HepG2 (cell line): ENCODE measurements at regions not wholly inside any gene's neighbourhood (a gene's known extent, or its start where the extent isn't known, plus 50 kb on each side); places are given as distances from the start of the nearest gene placed in this dataset.

Source experiments
- ATAC-seq: fragments of 200-7000 bp; cut with Tn5 transposase; 3 replicates; pipeline ENCODE4 v1.9.1; 2020; ENCODE audit warnings: mild to moderate bottlenecking, moderate library complexity
- BruUV-seq: library from RNA; stranded (reverse); fragments of 400-500 nt; replicated peaks from 2 replicates; lab custom pipeline; 2021; lab: Mats Ljungman, UMichigan
- CTCF ChIA-PET: fragments of 300-600 bp; formaldehyde crosslinking; extraction: SDS; loops from one replicate; lab custom pipeline; 2021; ENCODE audit warnings: low total read pairs, inconsistent platforms, low intra/inter-chr PET ratio; lab: Yijun Ruan, JAX
- POLR2A ChIA-PET: fragments of 350-600 bp; sonication (Branson Sonifier 250); formaldehyde crosslinking; loops from one replicate; lab custom pipeline; 2020; ENCODE audit warnings: antibody characterized with exemption, inconsistent platforms; lab: Yijun Ruan, JAX
- DNase-seq: peaks from one replicate; pipeline ENCODE4 v3.0.0-alpha.2; 2015; ENCODE audit warnings: low spot score
- FAIRE-seq: peaks from 3 replicates; lab custom pipeline; 2011; peaks lifted over from hg19 to GRCh38; lab: Jason Lieb, UNC
- H2AFZ ChIP-seq: one replicate; pipeline ENCODE4 v1.6.1; 2011; ENCODE audit warnings: low read length, inconsistent platforms
- H3K27ac ChIP-seq: fragments of 300-600 bp; 3 replicates; pipeline ENCODE4 v1.8.0; 2011; ENCODE audit warnings: mixed run types, mild to moderate bottlenecking, mixed read lengths, low read length, inconsistent platforms; ENCODE audit not compliant: insufficient read depth; ENCODE audit errors: extremely low read length
- H3K27me3 ChIP-seq, 2 experiments: fragments of 200-600 bp in 1 of 2; 2 replicates in 1 of 2; 3 replicates in 1 of 2; pipeline versions ENCODE4 v1.6.0 to v1.8.0; 2011; ENCODE audit warnings: low read length in 2 of 2, mild to moderate bottlenecking in 2 of 2, moderate library complexity in 2 of 2, inconsistent platforms in 1 of 2; ENCODE audit not compliant: insufficient read depth in 2 of 2, control insufficient read depth in 1 of 2
- H3K36me3 ChIP-seq, 2 experiments: fragments of 200-600 bp in 1 of 2; replicated peaks in 1 of 2; 2 replicates in 1 of 2; 3 replicates in 1 of 2; pipeline versions ENCODE4 v1.5.1 to v1.8.0; 2011; ENCODE audit warnings: low read length in 2 of 2, inconsistent platforms in 1 of 2; ENCODE audit not compliant: insufficient read depth in 2 of 2, control insufficient read depth in 1 of 2
- H3K4me1 ChIP-seq: 2 replicates; pipeline ENCODE4 v1.5.1; 2012; ENCODE audit warnings: low read length, inconsistent platforms; ENCODE audit not compliant: insufficient read depth
- H3K4me2 ChIP-seq: 2 replicates; pipeline ENCODE4 v1.6.0; 2011; ENCODE audit warnings: low read depth, low read length, inconsistent platforms
- H3K4me3 ChIP-seq, 3 experiments: fragments of 200-600 bp in 1 of 3; sonication (generic), shearing (Covaris generic) in 1 of 3; replicated peaks in 1 of 3; 2 replicates each; pipeline ENCODE4 v1.5.1; 2011 to 2016; ENCODE audit warnings: low read length in 3 of 3, inconsistent platforms in 2 of 3, low read depth in 2 of 3, mild to moderate bottlenecking in 2 of 3, control low read depth in 1 of 3, mixed read lengths in 1 of 3; ENCODE audit not compliant: insufficient read depth in 1 of 3
- H3K79me2 ChIP-seq: one replicate; pipeline ENCODE4 v1.6.1; 2011; ENCODE audit warnings: low read length, inconsistent platforms; ENCODE audit not compliant: insufficient read depth
- H3K9ac ChIP-seq: 2 replicates; pipeline ENCODE4 v1.6.0; 2011; ENCODE audit warnings: mild to moderate bottlenecking, low read depth, low read length, inconsistent platforms; ENCODE audit not compliant: insufficient read depth
- H3K9me3 ChIP-seq: 2 replicates; pipeline ENCODE4 v1.5.1; 2012; ENCODE audit warnings: mild to moderate bottlenecking, low read length
- H4K20me1 ChIP-seq: 2 replicates; pipeline ENCODE4 v1.6.0; 2011; ENCODE audit warnings: inconsistent platforms, mild to moderate bottlenecking, low read length, moderate library complexity; ENCODE audit not compliant: insufficient read depth
- HES4 ChIP-seq: sonication (generic); formaldehyde crosslinking; IDR thresholded peaks from 2 replicates; pipeline ENCODE4 v1.9.0; 2021; ENCODE audit warnings: mild to moderate bottlenecking, missing genetic modification reagents, borderline replicate concordance
- MAFG ChIP-seq: sonication (generic); formaldehyde crosslinking; IDR thresholded peaks from 2 replicates; pipeline ENCODE4 v1.5.1; 2020; ENCODE audit warnings: mild to moderate bottlenecking, missing genetic modification reagents
- MXI1 ChIP-seq: IDR thresholded peaks from 3 replicates; pipeline ENCODE4 v1.6.1; 2012; ENCODE audit warnings: low read depth, low read length, inconsistent platforms, borderline replicate concordance
- NFE2L1 ChIP-seq: sonication (generic); formaldehyde crosslinking; IDR thresholded peaks from 2 replicates; pipeline ENCODE4 v1.4.0; 2020; ENCODE audit warnings: missing genetic modification reagents, mild to moderate bottlenecking, borderline replicate concordance
- PHF8 ChIP-seq: sonication (generic); formaldehyde crosslinking; IDR thresholded peaks from 2 replicates; pipeline ENCODE4 v1.5.0; 2020; ENCODE audit warnings: missing genetic modification reagents
- RAD21 ChIP-seq: fragments of 450-650 bp; formaldehyde crosslinking; IDR thresholded peaks from 2 replicates; pipeline ENCODE4 v1.5.0; 2020; ENCODE audit warnings: mild to moderate bottlenecking
- TARDBP ChIP-seq: sonication (generic); formaldehyde crosslinking; IDR thresholded peaks from 2 replicates; pipeline ENCODE4 v1.8.0; 2022; ENCODE audit warnings: mild to moderate bottlenecking, missing genetic modification reagents
- ZBTB1 ChIP-seq: sonication (generic); formaldehyde crosslinking; IDR thresholded peaks from 2 replicates; pipeline ENCODE4 v1.4.0; 2020; ENCODE audit warnings: missing genetic modification reagents, borderline replicate concordance
- ZBTB7A ChIP-seq: sonication (generic); formaldehyde crosslinking; IDR thresholded peaks from 2 replicates; pipeline ENCODE4 v1.8.0; 2022; ENCODE audit warnings: mild to moderate bottlenecking, missing genetic modification reagents
- ZNF468 ChIP-seq: sonication (generic); formaldehyde crosslinking; IDR thresholded peaks from 2 replicates; pipeline ENCODE4 v1.8.0; 2022; ENCODE audit warnings: mild to moderate bottlenecking, moderate library complexity, missing genetic modification reagents
- WGBS: methylation state at CpG from one replicate; pipeline ENCODE4 v1.1.6; 2017; ENCODE audit warnings: low lambda C conversion rate; 5-methylcytosine and 5-hydroxymethylcytosine counted together
- in situ Hi-C: cut with HindIII; loops from 2 replicates; pipeline ENCODE4 v1.10.0; 2017; ENCODE audit warnings: low pct_unique_long_range_greater_than_20kb; ENCODE audit not compliant: extremely low pct_ligation_motif_present
- intact Hi-C: fragments of 100-400 bp; cut with micrococcal nuclease; formaldehyde crosslinking; loops from one replicate; pipeline ENCODE4 v1.10.0; 2022; ENCODE audit not compliant: unreplicated experiment
- TF ChIP-seq, protein P1 (sequence below): sonication (generic); formaldehyde crosslinking; IDR thresholded peaks from 2 replicates; pipeline ENCODE4 v1.4.0; 2020; ENCODE audit warnings: missing genetic modification reagents
- TF ChIP-seq, protein P2 (sequence below): IDR thresholded peaks from 2 replicates; pipeline ENCODE4 v1.6.1; 2016; ENCODE audit warnings: missing biosample characterization, missing genetic modification reagents, low read depth
- TF ChIP-seq, protein P3 (sequence below): sonication (generic); formaldehyde crosslinking; IDR thresholded peaks from 2 replicates; pipeline ENCODE4 v1.5.1; 2020; ENCODE audit warnings: mild to moderate bottlenecking, missing genetic modification reagents, borderline replicate concordance

DNA sequence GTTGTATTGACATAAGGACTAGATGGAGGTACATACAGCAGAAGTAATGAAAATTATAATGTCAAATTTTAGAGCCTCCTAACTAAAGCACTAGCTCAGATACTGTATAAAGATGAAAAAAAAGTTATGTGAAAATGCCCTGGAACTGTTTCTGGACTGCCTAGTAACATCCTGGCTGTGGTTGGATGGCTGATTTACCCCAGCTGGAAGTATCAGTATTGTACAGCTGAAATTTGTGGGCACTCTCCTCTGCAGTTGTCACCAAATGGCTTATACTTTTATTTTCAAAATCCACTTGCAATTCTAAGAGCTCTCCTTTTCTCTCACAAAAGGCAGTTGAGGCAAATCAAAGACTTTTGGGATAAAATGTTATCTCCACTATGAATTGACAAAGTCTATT, 239.2 kb downstream of the RPIA start (continued):
- TF ChIP-seq, protein P1, sequence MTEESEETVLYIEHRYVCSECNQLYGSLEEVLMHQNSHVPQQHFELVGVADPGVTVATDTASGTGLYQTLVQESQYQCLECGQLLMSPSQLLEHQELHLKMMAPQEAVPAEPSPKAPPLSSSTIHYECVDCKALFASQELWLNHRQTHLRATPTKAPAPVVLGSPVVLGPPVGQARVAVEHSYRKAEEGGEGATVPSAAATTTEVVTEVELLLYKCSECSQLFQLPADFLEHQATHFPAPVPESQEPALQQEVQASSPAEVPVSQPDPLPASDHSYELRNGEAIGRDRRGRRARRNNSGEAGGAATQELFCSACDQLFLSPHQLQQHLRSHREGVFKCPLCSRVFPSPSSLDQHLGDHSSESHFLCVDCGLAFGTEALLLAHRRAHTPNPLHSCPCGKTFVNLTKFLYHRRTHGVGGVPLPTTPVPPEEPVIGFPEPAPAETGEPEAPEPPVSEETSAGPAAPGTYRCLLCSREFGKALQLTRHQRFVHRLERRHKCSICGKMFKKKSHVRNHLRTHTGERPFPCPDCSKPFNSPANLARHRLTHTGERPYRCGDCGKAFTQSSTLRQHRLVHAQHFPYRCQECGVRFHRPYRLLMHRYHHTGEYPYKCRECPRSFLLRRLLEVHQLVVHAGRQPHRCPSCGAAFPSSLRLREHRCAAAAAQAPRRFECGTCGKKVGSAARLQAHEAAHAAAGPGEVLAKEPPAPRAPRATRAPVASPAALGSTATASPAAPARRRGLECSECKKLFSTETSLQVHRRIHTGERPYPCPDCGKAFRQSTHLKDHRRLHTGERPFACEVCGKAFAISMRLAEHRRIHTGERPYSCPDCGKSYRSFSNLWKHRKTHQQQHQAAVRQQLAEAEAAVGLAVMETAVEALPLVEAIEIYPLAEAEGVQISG (CRISPR knock-in tag) = no peak
- TF ChIP-seq, protein P2, sequence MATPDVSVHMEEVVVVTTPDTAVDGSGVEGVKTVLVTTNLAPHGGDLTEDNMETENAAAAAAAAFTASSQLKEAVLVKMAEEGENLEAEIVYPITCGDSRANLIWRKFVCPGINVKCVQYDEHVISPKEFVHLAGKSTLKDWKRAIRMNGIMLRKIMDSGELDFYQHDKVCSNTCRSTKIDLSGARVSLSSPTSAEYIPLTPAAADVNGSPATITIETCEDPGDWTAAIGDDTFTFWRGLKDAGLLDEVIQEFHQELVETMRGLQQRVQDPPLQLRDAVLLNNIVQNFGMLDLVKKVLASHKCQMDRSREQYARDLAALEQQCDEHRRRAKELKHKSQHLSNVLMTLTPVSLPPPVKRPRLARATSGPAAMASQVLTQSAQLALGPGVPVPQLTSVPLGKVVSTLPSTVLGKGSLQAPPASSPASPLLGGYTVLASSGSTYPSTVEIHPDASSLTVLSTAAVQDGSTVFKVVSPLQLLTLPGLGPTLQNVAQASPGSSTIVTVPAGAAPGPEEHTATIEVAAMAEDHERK (CRISPR knock-in tag) = no peak
- no peak for TF ChIP-seq TARDBP (CRISPR knock-in tag)

DNA sequence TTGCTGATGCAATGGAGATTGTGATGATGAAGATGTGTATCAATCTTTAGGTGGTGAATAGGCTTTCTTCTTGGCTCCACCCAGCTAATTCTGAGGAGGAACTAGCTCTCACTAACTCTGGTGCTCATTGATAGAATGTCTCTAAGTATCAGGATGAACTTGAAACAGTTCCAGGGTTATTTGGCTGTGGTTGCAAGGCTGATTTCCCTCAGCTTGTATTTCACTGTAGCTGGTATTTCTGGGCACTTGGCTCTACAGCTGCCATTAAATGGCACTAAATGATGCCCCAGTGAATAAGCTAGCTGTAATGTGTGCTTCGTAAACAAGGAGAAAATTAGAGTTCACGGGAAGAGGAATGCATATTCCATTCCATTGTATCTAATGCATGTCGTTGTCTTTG, 241.2 kb downstream of the RPIA start:
- no peak for DNase-seq
- 0% methylated on average over 3 of the region's 3 CpGs for WGBS
- no peak for ATAC-seq
- in situ Hi-C loops = no loop called here
- no peaks in the 10 kb centered on the region for H3K4me1 ChIP-seq
- H3K27me3 ChIP-seq = no peaks in the 10 kb centered on the region
- CTCF ChIA-PET = no interaction called here
- POLR2A ChIA-PET = no interaction called here
- intact Hi-C loops = no loop called here
- H3K9me3 ChIP-seq = no peaks in the 10 kb centered on the region
- no peaks in the 10 kb centered on the region for H3K36me3 ChIP-seq
- H3K4me3 ChIP-seq = no peak overlapping the region
- H3K4me2 ChIP-seq = no peak overlapping the region
- no TSS peak for BruUV-seq
- no peak overlapping the region for H2AFZ ChIP-seq
- H4K20me1 ChIP-seq = no peaks in the 10 kb centered on the region
- FAIRE-seq = no peak
- no peak overlapping the region for H3K27ac ChIP-seq
- no peaks in the 10 kb centered on the region for H3K79me2 ChIP-seq
- H3K9ac ChIP-seq = no peak overlapping the region
- TF ChIP-seq MAFG (CRISPR knock-in tag) (no peak), HES4 (CRISPR knock-in tag) (no peak), PHF8 (CRISPR knock-in tag) (no peak), ZNF468 (CRISPR knock-in tag) (no peak), ZBTB7A (CRISPR knock-in tag) (no peak), RAD21 (CRISPR knock-in tag) (no peak), MXI1 (no peak), NFE2L1 (no peak), ZBTB1 (CRISPR knock-in tag) (no peak)
- TF ChIP-seq, protein P3, sequence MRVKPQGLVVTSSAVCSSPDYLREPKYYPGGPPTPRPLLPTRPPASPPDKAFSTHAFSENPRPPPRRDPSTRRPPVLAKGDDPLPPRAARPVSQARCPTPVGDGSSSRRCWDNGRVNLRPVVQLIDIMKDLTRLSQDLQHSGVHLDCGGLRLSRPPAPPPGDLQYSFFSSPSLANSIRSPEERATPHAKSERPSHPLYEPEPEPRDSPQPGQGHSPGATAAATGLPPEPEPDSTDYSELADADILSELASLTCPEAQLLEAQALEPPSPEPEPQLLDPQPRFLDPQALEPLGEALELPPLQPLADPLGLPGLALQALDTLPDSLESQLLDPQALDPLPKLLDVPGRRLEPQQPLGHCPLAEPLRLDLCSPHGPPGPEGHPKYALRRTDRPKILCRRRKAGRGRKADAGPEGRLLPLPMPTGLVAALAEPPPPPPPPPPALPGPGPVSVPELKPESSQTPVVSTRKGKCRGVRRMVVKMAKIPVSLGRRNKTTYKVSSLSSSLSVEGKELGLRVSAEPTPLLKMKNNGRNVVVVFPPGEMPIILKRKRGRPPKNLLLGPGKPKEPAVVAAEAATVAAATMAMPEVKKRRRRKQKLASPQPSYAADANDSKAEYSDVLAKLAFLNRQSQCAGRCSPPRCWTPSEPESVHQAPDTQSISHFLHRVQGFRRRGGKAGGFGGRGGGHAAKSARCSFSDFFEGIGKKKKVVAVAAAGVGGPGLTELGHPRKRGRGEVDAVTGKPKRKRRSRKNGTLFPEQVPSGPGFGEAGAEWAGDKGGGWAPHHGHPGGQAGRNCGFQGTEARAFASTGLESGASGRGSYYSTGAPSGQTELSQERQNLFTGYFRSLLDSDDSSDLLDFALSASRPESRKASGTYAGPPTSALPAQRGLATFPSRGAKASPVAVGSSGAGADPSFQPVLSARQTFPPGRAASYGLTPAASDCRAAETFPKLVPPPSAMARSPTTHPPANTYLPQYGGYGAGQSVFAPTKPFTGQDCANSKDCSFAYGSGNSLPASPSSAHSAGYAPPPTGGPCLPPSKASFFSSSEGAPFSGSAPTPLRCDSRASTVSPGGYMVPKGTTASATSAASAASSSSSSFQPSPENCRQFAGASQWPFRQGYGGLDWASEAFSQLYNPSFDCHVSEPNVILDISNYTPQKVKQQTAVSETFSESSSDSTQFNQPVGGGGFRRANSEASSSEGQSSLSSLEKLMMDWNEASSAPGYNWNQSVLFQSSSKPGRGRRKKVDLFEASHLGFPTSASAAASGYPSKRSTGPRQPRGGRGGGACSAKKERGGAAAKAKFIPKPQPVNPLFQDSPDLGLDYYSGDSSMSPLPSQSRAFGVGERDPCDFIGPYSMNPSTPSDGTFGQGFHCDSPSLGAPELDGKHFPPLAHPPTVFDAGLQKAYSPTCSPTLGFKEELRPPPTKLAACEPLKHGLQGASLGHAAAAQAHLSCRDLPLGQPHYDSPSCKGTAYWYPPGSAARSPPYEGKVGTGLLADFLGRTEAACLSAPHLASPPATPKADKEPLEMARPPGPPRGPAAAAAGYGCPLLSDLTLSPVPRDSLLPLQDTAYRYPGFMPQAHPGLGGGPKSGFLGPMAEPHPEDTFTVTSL (CRISPR knock-in tag) = no peak
